ENCODE measurements at regions not wholly inside any gene's neighbourhood (a gene's known extent, or its start where the extent isn't known, plus 50 kb on each side); places are given as distances from the start of the nearest gene placed in this dataset.

DNA sequence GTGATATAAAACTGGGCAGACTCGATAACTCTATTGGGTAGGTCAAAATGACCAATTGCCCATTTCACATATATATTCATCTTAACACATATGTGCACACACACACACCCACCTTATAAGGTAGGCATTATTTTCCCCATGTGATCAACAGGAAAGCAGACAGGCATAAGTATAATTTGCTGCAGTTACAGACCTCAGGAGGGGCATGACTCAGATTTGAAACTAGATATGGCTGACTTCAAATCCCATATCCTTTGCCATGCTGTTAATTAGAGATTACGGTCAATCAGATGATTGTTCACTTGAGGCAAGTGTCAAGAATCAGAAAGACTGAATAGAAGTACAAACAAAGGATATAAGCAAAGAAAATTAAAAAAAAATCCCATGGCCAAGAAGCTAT is 910.6 kb downstream of the NTRK3 start:
- Mint-ChIP-seq H3K27ac (no peak overlapping the region), H3K9me3 (no peaks in the 10 kb centered on the region), H3K36me3 (ENCODE audit: low read depth) (no peaks in the 10 kb centered on the region), H3K4me3 (no peak overlapping the region), H3K4me1 (no peaks in the 10 kb centered on the region), H3K27me3 (ENCODE audit: insufficient read depth, low read depth, poor library complexity) (no peaks in the 10 kb centered on the region)
- Histone ChIP-seq H3K27me3 (ENCODE audit: insufficient read depth) (no peaks in the 10 kb centered on the region), H3K4me1 (ENCODE audit: insufficient read depth) (no peaks in the 10 kb centered on the region), H2AFZ (no peak overlapping the region), H3K27ac (ENCODE audit: low read depth) (no peak overlapping the region), H3K36me3 (ENCODE audit: insufficient read depth) (no peaks in the 10 kb centered on the region), H3K79me2 (replicated peaks; ENCODE audit: insufficient read depth) (no peaks in the 10 kb centered on the region), H3K4me3 (no peak overlapping the region), H3K9me2 (ENCODE audit: insufficient read depth) (peaks cover 10% of the 10 kb centered on the region), H4K20me1 (replicated peaks; ENCODE audit: insufficient read depth) (no peaks in the 10 kb centered on the region), H3K4me2 (no peak overlapping the region), H3F3A (replicated peaks; ENCODE audit: low read depth) (no peaks in the 10 kb centered on the region)
- TF ChIP-seq CREB1 (CRISPR knock-in tag; IDR thresholded peaks at IDR 0.05; ENCODE audit: low read depth): no peak
- no peak for TF ChIP-seq ZNF114 (CRISPR knock-in tag; IDR thresholded peaks at IDR 0.05)
- TF ChIP-seq EZH2phosphoT487 (IDR thresholded peaks at IDR 0.05; ENCODE audit: unreplicated experiment): no peak
- TF ChIP-seq, protein P1, sequence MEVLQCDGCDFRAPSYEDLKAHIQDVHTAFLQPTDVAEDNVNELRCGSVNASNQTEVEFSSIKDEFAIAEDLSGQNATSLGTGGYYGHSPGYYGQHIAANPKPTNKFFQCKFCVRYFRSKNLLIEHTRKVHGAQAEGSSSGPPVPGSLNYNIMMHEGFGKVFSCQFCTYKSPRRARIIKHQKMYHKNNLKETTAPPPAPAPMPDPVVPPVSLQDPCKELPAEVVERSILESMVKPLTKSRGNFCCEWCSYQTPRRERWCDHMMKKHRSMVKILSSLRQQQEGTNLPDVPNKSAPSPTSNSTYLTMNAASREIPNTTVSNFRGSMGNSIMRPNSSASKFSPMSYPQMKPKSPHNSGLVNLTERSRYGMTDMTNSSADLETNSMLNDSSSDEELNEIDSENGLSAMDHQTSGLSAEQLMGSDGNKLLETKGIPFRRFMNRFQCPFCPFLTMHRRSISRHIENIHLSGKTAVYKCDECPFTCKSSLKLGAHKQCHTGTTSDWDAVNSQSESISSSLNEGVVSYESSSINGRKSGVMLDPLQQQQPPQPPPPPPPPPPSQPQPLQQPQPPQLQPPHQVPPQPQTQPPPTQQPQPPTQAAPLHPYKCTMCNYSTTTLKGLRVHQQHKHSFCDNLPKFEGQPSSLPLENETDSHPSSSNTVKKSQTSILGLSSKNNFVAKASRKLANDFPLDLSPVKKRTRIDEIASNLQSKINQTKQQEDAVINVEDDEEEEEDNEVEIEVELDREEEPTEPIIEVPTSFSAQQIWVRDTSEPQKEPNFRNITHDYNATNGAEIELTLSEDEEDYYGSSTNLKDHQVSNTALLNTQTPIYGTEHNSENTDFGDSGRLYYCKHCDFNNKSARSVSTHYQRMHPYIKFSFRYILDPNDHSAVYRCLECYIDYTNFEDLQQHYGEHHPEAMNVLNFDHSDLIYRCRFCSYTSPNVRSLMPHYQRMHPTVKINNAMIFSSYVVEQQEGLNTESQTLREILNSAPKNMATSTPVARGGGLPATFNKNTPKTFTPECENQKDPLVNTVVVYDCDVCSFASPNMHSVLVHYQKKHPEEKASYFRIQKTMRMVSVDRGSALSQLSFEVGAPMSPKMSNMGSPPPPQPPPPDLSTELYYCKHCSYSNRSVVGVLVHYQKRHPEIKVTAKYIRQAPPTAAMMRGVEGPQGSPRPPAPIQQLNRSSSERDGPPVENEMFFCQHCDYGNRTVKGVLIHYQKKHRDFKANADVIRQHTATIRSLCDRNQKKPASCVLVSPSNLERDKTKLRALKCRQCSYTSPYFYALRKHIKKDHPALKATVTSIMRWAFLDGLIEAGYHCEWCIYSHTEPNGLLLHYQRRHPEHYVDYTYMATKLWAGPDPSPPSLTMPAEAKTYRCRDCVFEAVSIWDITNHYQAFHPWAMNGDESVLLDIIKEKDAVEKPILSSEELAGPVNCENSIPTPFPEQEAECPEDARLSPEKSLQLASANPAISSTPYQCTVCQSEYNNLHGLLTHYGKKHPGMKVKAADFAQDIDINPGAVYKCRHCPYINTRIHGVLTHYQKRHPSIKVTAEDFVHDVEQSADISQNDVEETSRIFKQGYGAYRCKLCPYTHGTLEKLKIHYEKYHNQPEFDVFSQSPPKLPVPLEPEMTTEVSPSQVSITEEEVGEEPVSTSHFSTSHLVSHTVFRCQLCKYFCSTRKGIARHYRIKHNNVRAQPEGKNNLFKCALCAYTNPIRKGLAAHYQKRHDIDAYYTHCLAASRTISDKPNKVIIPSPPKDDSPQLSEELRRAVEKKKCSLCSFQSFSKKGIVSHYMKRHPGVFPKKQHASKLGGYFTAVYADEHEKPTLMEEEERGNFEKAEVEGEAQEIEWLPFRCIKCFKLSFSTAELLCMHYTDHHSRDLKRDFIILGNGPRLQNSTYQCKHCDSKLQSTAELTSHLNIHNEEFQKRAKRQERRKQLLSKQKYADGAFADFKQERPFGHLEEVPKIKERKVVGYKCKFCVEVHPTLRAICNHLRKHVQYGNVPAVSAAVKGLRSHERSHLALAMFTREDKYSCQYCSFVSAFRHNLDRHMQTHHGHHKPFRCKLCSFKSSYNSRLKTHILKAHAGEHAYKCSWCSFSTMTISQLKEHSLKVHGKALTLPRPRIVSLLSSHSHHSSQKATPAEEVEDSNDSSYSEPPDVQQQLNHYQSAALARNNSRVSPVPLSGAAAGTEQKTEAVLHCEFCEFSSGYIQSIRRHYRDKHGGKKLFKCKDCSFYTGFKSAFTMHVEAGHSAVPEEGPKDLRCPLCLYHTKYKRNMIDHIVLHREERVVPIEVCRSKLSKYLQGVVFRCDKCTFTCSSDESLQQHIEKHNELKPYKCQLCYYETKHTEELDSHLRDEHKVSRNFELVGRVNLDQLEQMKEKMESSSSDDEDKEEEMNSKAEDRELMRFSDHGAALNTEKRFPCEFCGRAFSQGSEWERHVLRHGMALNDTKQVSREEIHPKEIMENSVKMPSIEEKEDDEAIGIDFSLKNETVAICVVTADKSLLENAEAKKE (CRISPR knock-in tag; IDR thresholded peaks at IDR 0.05): no peak
- no peak for TF ChIP-seq ZNF331 (CRISPR knock-in tag; IDR thresholded peaks at IDR 0.05; ENCODE audit: low read depth)
- no peak for TF ChIP-seq EZH2 (IDR thresholded peaks at IDR 0.05; ENCODE audit: low read depth, unreplicated experiment)
- TF ChIP-seq POLR2AphosphoS5 (IDR thresholded peaks at IDR 0.05; ENCODE audit: low read depth): no peak
- TF ChIP-seq, protein P2, sequence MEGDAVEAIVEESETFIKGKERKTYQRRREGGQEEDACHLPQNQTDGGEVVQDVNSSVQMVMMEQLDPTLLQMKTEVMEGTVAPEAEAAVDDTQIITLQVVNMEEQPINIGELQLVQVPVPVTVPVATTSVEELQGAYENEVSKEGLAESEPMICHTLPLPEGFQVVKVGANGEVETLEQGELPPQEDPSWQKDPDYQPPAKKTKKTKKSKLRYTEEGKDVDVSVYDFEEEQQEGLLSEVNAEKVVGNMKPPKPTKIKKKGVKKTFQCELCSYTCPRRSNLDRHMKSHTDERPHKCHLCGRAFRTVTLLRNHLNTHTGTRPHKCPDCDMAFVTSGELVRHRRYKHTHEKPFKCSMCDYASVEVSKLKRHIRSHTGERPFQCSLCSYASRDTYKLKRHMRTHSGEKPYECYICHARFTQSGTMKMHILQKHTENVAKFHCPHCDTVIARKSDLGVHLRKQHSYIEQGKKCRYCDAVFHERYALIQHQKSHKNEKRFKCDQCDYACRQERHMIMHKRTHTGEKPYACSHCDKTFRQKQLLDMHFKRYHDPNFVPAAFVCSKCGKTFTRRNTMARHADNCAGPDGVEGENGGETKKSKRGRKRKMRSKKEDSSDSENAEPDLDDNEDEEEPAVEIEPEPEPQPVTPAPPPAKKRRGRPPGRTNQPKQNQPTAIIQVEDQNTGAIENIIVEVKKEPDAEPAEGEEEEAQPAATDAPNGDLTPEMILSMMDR (conservative IDR thresholded peaks at IDR 0.05; ENCODE audit: low read depth in 2 of 2): no peak
- TF ChIP-seq STAT1 (IDR thresholded peaks at IDR 0.05; ENCODE audit: unreplicated experiment): no peak
- TF ChIP-seq NANOG (IDR thresholded peaks at IDR 0.05; ENCODE audit: borderline replicate concordance): no peak
- TF ChIP-seq, protein P3, sequence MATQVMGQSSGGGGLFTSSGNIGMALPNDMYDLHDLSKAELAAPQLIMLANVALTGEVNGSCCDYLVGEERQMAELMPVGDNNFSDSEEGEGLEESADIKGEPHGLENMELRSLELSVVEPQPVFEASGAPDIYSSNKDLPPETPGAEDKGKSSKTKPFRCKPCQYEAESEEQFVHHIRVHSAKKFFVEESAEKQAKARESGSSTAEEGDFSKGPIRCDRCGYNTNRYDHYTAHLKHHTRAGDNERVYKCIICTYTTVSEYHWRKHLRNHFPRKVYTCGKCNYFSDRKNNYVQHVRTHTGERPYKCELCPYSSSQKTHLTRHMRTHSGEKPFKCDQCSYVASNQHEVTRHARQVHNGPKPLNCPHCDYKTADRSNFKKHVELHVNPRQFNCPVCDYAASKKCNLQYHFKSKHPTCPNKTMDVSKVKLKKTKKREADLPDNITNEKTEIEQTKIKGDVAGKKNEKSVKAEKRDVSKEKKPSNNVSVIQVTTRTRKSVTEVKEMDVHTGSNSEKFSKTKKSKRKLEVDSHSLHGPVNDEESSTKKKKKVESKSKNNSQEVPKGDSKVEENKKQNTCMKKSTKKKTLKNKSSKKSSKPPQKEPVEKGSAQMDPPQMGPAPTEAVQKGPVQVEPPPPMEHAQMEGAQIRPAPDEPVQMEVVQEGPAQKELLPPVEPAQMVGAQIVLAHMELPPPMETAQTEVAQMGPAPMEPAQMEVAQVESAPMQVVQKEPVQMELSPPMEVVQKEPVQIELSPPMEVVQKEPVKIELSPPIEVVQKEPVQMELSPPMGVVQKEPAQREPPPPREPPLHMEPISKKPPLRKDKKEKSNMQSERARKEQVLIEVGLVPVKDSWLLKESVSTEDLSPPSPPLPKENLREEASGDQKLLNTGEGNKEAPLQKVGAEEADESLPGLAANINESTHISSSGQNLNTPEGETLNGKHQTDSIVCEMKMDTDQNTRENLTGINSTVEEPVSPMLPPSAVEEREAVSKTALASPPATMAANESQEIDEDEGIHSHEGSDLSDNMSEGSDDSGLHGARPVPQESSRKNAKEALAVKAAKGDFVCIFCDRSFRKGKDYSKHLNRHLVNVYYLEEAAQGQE (IDR thresholded peaks at IDR 0.05; ENCODE audit: unreplicated experiment): no peak
- no peak for TF ChIP-seq JUNB (IDR thresholded peaks at IDR 0.05; ENCODE audit: unreplicated experiment)
- TF ChIP-seq, protein P4, sequence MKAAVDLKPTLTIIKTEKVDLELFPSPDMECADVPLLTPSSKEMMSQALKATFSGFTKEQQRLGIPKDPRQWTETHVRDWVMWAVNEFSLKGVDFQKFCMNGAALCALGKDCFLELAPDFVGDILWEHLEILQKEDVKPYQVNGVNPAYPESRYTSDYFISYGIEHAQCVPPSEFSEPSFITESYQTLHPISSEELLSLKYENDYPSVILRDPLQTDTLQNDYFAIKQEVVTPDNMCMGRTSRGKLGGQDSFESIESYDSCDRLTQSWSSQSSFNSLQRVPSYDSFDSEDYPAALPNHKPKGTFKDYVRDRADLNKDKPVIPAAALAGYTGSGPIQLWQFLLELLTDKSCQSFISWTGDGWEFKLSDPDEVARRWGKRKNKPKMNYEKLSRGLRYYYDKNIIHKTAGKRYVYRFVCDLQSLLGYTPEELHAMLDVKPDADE (IDR thresholded peaks at IDR 0.05): no peak
- DNase-seq (ENCODE audit: low spot score): no peak
- no peak for ATAC-seq
